ENCODE measurements at regions not wholly inside any gene's neighbourhood (a gene's known extent, or its start where the extent isn't known, plus 50 kb on each side); places are given as distances from the start of the nearest gene placed in this dataset.

GRCh38 chr13:48843630-48844380, 131.9 kb upstream of the FNDC3A start:
- TF ChIP-seq, protein P1, sequence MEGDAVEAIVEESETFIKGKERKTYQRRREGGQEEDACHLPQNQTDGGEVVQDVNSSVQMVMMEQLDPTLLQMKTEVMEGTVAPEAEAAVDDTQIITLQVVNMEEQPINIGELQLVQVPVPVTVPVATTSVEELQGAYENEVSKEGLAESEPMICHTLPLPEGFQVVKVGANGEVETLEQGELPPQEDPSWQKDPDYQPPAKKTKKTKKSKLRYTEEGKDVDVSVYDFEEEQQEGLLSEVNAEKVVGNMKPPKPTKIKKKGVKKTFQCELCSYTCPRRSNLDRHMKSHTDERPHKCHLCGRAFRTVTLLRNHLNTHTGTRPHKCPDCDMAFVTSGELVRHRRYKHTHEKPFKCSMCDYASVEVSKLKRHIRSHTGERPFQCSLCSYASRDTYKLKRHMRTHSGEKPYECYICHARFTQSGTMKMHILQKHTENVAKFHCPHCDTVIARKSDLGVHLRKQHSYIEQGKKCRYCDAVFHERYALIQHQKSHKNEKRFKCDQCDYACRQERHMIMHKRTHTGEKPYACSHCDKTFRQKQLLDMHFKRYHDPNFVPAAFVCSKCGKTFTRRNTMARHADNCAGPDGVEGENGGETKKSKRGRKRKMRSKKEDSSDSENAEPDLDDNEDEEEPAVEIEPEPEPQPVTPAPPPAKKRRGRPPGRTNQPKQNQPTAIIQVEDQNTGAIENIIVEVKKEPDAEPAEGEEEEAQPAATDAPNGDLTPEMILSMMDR (IDR thresholded peaks at IDR 0.05; ENCODE audit: extremely low read depth, missing control alignments): no peak
- DNase-seq (ENCODE audit: low spot score): no peak

- TF ChIP-seq, protein P1 (IDR thresholded peaks at IDR 0.05; ENCODE audit: extremely low read depth, missing control alignments): no peak
- no peak for DNase-seq (ENCODE audit: low spot score)
These were observed 131.0 kb upstream of the FNDC3A start for GRCh38 chr13:48844676-48845075.

- no peak for DNase-seq (ENCODE audit: low spot score)
- TF ChIP-seq, protein P1 (IDR thresholded peaks at IDR 0.05; ENCODE audit: extremely low read depth, missing control alignments): no peak
These were observed 126.2 kb upstream of the FNDC3A start for GRCh38 chr13:48849515-48849914.

- TF ChIP-seq, protein P1 (IDR thresholded peaks at IDR 0.05; ENCODE audit: extremely low read depth, missing control alignments): no peak
- no peak for DNase-seq (ENCODE audit: low spot score)
These were observed 124.0 kb upstream of the FNDC3A start for GRCh38 chr13:48851707-48852106.

DNA sequence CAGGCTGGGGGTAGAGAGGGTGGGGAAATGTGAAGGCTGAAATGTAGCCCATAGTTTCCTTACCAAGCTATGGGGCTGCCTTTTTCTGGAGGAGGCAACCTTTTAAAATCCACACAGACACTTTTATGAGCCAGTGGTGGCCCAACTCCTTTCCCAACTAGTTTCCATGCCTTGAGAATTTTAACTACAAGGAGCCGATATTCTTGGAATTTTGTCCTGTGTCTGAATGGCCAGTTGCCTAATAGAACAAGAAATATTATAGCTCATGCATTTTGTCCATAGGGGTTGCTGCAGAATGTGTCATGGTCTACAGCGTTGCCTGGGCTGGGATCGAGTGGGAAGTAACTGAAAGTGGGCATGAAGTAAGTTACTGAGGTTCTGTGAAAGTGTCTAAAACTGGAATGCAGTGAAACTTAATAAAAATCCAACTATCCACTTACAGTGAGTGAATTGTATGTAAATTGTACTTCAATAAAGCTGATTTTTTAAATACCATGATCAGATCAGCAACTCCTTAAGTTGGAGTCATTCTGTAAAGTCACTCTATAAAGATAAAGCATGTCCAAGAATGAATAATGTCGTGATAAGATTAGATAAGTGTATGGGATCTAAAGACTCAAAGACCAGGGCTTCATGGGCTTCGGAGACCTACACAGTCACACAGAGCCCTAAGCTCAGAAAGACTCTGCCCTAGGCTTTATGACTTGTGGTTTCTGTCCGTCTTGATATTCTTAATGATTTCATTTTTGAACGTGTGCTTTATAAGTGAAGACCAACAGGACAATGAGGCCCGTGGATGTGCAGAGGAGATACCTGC, 122.6 kb upstream of the FNDC3A start:
- TF ChIP-seq, protein P1 (IDR thresholded peaks at IDR 0.05; ENCODE audit: extremely low read depth, missing control alignments): no peak
- DNase-seq (ENCODE audit: low spot score): no peak

- TF ChIP-seq, protein P1 (IDR thresholded peaks at IDR 0.05; ENCODE audit: extremely low read depth, missing control alignments): no peak
- DNase-seq (ENCODE audit: low spot score): no peak
These were observed 122.0 kb upstream of the FNDC3A start for GRCh38 chr13:48853728-48854102.

DNA sequence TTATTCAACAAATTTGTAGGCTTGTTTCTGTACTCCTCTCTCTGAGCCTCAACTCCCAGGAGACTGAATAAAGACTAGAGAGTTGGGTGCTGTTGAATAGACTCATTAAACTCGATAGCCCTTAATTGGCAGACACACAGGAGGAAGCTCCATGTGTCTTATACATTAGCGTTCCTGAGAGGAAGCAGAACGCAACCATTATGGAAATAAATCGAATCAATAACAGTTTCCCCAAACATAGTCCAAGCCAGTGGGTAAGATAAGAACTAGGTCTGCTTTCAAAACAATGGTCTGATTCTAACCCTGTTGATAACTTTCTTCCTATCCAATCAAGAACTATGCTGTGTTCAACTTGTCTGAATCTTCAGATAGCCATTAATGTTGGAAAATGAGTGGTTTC, 118.1 kb upstream of the FNDC3A start:
- TF ChIP-seq, protein P1 (IDR thresholded peaks at IDR 0.05; ENCODE audit: extremely low read depth, missing control alignments): no peak
- DNase-seq (ENCODE audit: low spot score): no peak
